ENCODE measurements at regions not wholly inside any gene's neighbourhood (a gene's known extent, or its start where the extent isn't known, plus 50 kb on each side); places are given as distances from the start of the nearest gene placed in this dataset.
"Not testable (repeated sequence)": the region's sequence is repeated elsewhere in the genome, so short reads cannot be mapped to it uniquely, and the experiment has no call there.

DNA sequence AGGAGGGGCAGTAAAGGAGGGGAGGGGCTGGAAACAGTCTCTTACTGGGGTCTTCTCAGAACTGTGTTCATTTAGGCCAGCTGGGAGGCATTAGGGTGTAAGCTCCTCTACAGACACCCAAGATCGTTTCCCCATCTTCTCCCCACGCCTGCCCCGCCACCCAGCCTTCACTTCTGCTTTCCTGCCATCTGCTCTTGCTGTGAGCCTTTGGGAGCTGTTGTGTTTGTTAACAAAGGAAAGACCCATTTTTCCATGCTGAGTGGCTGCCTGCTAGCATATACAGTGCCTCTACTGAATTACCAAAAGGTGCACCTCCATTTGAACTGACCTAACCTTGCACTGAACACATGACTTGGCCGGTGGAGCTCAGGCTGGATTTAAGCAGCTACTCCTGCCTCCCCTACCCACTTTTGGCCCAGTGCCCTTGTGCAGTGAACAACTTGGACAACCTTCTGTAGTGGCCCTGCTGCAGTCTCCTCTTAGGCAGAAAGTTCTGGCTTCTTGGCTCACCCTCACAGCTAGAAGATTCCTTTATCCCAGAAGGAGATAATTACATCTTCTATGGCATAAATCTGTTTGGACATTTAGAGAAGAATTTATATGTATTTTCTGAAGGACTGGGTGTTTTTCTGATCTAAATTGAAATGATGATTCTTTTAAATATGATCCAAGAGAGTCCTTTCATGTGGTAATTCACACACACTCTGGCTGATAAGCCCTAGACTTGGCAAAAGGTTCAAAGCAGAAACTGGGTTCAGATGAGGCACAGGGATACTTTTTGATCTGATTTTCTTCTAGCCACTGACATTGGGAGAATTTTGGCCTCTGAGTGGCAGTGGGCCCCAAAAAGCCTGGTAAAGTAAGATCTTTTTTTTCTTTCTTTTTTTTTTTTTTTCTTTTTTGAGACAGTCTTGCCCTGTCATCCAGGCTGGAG, 81.9 kb upstream of the HNF1B start:
- H3K27me3 Mint-ChIP-seq, result peaks cover 21% of the 10 kb centered on the region
- no peak overlapping the region for H3K27ac Mint-ChIP-seq (ENCODE audit: low read depth)
- no peaks in the 10 kb centered on the region for H3K9me3 Mint-ChIP-seq
- H3K36me3 Mint-ChIP-seq (ENCODE audit: insufficient read depth), result no peaks in the 10 kb centered on the region
- H3K4me3 Mint-ChIP-seq, result no peak overlapping the region
- DNase-seq (ENCODE audit: low spot score in 2 of 2) (no peak), ATAC-seq (replicated peaks; ENCODE audit: extremely low read depth, poor library complexity, severe bottlenecking) (no peak)
- H3K4me1 Mint-ChIP-seq, result no peaks in the 10 kb centered on the region

DNA sequence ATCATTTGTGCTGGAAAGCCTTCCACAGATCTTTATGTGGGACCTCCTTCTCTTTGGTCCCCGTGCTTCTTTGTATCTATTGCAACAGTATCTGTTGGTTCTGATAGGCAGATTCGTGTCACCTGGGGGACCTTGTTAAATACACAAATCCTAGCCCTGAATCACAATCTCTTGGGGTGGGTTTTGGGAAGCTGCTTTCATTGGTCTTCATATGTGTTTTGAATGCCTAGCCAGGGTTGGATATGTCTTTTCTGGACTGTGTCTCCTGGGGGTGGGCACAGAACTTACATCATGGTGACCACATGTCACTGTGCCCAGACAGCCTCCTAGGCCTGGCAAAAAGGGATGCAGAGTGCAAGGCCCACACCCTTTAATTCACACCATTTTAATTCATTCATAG, 81.0 kb upstream of the HNF1B start:
- no peaks in the 10 kb centered on the region for H3K4me1 Mint-ChIP-seq
- H3K9me3 Mint-ChIP-seq, result no peaks in the 10 kb centered on the region
- H3K27ac Mint-ChIP-seq (ENCODE audit: low read depth), result no peak overlapping the region
- ATAC-seq (replicated peaks; ENCODE audit: extremely low read depth, poor library complexity, severe bottlenecking), result no peak
- H3K36me3 Mint-ChIP-seq (ENCODE audit: insufficient read depth), result no peaks in the 10 kb centered on the region
- peaks cover 12% of the 10 kb centered on the region for H3K27me3 Mint-ChIP-seq
- no peak for DNase-seq (ENCODE audit: low spot score in 2 of 2)
- no peak overlapping the region for H3K4me3 Mint-ChIP-seq

DNA sequence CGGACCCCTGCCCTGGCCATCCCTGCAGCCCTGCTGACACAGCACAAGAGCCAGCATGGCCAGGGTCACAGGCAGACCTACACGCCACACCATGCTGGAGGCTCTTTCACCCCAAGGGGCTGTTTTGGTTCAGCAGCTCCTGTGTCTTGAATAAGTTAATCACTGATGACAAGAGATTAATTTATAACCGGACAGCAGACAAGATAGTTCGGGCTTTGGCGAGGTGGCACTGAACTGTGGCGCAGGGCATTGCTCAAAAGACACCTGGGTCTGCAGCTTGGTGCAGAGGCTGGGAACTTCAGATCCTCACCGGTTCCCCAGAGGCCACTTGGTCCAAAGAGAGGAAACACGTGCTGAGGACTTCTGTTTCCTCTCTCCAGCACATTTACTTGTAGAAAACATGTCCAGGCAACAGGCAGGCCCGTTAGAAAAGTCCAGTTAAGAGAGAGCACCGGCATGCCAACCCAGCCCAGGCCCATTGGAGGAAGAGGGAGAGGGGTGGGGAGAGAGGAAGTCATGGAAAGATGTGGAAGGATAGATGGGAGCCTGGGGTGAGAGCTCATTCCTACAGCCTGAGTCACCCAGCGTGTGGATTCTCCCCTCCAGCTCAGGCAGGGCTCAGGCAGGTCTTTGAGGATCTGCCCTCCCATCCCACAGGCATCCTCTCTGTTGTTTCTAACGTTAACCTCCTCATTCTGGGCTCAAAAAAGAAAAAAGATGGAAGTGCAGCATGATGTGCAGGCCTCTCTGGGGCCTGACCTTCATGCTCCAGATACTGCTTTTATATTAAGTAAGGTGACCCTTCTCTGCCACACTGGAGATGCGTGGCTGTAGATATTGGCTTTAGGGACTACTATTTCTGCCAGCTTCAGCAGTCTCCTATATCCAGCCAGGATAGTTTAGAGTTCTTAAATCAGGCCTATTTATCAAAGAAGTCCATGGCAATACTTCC, 80.0 kb upstream of the HNF1B start:
- Mint-ChIP-seq H3K36me3 (ENCODE audit: insufficient read depth) (no peaks in the 10 kb centered on the region), H3K4me3 (no peak overlapping the region), H3K27me3 (peaks cover 9% of the 10 kb centered on the region), H3K9me3 (no peaks in the 10 kb centered on the region), H3K4me1 (no peaks in the 10 kb centered on the region), H3K27ac (ENCODE audit: low read depth) (no peak overlapping the region)
- ATAC-seq (replicated peaks; ENCODE audit: extremely low read depth, poor library complexity, severe bottlenecking) (no peak), DNase-seq (ENCODE audit: low spot score in 2 of 2) (no peak)

DNA sequence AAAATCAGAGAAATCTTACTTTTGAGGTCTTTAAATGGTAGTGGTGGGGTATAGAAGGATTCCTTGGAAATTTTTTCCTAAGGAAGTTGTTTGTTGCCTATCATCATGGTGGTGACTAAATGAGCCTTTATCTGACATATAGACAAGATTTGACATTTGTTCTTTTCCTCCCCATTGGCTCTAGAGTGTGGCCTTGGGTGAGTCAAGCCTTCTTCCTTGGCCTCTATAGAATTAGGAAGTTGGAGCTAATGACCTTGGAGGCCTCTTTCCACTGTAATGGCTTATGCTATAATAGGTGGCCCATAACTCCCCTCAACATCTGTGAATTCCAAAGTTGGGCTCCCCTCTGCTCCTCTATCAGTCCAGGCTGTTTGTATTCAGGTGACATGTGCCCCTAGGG, 79.1 kb upstream of the HNF1B start:
- H3K36me3 Mint-ChIP-seq (ENCODE audit: insufficient read depth), result no peaks in the 10 kb centered on the region
- ATAC-seq (replicated peaks; ENCODE audit: extremely low read depth, poor library complexity, severe bottlenecking), result no peak
- no peaks in the 10 kb centered on the region for H3K9me3 Mint-ChIP-seq
- peaks cover 17% of the 10 kb centered on the region for H3K27me3 Mint-ChIP-seq
- no peak overlapping the region for H3K4me3 Mint-ChIP-seq
- no peak for DNase-seq (ENCODE audit: low spot score in 2 of 2)
- no peaks in the 10 kb centered on the region for H3K4me1 Mint-ChIP-seq
- no peak overlapping the region for H3K27ac Mint-ChIP-seq (ENCODE audit: low read depth)

DNA sequence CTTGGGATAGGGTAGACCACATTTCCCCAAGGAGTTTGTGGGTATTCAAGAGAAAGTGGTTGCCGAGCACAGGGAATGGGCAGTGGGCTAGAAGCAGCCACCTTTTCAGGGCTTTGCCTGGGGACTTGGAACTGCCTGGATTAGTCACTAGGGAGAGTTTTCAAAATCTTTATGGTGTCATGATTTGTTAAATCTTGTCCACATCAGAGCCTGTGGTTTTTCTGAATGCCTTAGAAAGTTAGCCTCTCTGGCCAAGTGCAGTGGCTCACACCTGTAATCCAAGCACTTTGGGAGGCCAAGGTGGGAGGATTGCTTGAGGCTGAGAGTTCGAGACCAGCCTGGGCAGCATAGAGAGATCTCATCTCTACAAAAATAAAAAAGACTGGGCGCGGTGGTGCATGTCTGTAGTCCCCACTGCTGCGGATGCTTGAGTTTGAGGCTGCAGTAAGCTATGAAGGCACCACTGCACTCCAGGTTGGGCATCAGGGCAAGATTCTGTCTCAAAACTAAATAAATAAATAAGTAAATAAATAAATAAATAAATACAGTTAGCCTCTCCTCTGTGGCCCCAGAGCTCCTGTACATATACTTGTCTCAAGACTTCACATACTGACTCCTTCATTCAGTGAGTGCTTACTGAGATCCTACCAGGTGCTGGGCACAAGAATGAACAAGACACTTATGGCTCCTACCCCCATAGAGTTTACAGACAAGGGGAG, 76.3 kb upstream of the HNF1B start:
- Mint-ChIP-seq H3K4me1 (no peaks in the 10 kb centered on the region), H3K4me3 (no peak overlapping the region), H3K36me3 (ENCODE audit: insufficient read depth) (no peaks in the 10 kb centered on the region), H3K27me3 (peaks cover 13% of the 10 kb centered on the region), H3K9me3 (no peaks in the 10 kb centered on the region), H3K27ac (ENCODE audit: low read depth) (no peak overlapping the region)
- DNase-seq (ENCODE audit: low spot score in 2 of 2) (no peak), ATAC-seq (replicated peaks; ENCODE audit: extremely low read depth, poor library complexity, severe bottlenecking) (no peak)

DNA sequence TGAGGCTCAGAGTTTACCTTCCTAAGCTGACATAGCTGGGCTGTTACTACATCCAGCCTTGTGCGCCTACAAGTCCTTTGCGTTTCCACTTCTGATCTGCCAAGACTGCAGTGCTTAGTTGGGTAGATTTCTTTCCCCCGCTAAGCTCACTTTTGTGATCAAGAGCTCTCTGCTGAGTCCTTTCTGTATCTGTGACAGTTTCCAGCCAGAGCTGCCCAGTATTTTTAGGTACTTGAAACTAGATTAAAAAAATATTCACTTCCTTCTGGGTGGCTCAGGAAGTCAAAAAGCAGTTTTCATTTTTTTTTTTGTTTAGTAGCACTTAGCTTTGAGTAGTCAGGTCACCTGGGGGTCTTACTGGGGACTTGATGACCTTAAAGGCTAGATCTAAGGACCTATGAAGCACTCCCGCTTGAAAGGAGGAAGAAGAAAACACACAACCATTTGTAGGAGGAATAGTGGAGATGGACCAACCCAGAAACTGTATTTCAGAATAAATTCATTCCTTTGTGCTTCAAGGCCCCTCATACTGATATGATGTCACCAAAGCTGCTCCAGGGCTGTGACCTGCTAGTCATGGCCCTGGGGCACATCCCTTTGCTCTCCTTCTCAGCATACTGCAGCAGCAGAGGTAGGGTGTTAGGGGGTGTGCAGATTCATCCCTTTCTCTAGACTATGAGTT, 75.6 kb upstream of the HNF1B start:
- Mint-ChIP-seq H3K9me3 (no peaks in the 10 kb centered on the region), H3K4me3 (no peak overlapping the region)

DNA sequence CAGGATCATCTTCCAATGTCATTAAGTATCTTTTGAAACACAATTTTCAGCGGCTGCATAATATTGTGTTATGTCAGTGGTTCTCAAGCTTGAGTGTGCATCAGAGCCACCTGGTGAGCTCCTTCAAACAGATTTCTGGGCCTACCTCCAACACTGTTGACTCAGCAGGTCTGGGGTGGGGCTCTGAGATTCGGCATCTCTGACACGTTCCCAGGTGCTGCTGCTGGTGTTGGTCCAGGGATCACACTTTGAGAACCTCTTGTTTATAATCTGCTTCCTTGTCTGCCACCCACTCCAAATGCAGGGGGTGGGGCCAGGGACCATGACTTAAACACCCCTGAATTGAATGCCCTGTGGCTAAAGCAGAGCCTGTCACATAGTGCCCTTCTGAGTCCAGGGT, 73.8 kb upstream of the HNF1B start:
- Mint-ChIP-seq H3K9me3 (no peaks in the 10 kb centered on the region), H3K4me3 (no peak overlapping the region), H3K4me1 (no peaks in the 10 kb centered on the region), H3K27me3 (peaks cover 30% of the 10 kb centered on the region), H3K36me3 (ENCODE audit: insufficient read depth) (no peaks in the 10 kb centered on the region), H3K27ac (ENCODE audit: low read depth) (no peak overlapping the region)
- ATAC-seq (replicated peaks; ENCODE audit: extremely low read depth, poor library complexity, severe bottlenecking), result no peak
- DNase-seq (ENCODE audit: low spot score in 2 of 2), result no peak

More for the DNA sequence above, 75.6 kb upstream of the HNF1B start:
- no peak for DNase-seq (ENCODE audit: low spot score in 2 of 2)
- no peak overlapping the region for H3K27ac Mint-ChIP-seq (ENCODE audit: low read depth)
- no peaks in the 10 kb centered on the region for H3K36me3 Mint-ChIP-seq (ENCODE audit: insufficient read depth)
- H3K4me1 Mint-ChIP-seq, result no peaks in the 10 kb centered on the region
- H3K27me3 Mint-ChIP-seq, result peaks cover 20% of the 10 kb centered on the region
- no peak for ATAC-seq (replicated peaks; ENCODE audit: extremely low read depth, poor library complexity, severe bottlenecking)

DNA sequence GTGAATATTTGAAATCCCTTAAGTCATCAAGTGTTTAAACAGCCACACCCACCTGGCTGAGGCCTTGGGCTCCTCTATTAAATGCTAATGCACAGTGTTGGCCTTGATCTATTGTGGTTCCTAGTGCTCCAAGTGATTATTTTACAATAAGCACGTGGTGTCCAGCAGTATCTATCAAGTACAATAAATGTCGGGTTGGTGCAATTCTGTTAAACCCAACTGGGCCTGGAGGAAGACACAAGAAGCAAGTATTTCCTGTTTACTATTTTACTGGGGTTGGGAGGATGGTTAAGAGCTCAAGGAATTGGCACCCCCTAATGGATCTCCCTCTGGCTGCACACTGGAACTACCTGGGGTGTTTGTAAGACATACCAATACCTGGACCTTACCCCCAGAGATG, 72.1 kb upstream of the HNF1B start:
- Mint-ChIP-seq H3K4me1 (no peaks in the 10 kb centered on the region), H3K4me3 (no peak overlapping the region), H3K36me3 (ENCODE audit: insufficient read depth) (no peaks in the 10 kb centered on the region), H3K27me3 (peaks cover 48% of the 10 kb centered on the region), H3K27ac (ENCODE audit: low read depth) (no peak overlapping the region), H3K9me3 (no peaks in the 10 kb centered on the region)
- DNase-seq (ENCODE audit: low spot score in 2 of 2), result no peak
- no peak for ATAC-seq (replicated peaks; ENCODE audit: extremely low read depth, poor library complexity, severe bottlenecking)

DNA sequence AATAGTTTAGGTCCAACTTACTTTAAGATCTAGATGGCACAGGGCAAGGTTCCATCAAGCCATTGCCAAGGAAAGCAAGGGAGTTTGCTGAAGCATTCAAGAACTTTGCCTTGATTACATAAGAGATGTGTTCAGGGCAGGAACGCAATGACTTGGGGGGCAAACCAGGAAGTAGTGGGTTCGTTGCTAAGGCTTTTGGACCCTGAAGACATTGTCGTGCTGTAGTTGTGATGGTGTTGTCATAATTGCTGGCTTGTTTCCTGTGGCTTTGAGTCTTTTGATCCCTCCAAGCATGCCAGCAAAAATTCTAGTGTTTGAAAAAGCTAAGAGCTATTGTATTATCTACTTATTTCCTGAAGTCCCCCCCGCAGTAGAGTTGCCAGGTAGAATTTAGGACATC, 70.7 kb upstream of the HNF1B start:
- DNase-seq (ENCODE audit: low spot score in 2 of 2), result no peak
- Mint-ChIP-seq H3K36me3 (ENCODE audit: insufficient read depth) (no peaks in the 10 kb centered on the region), H3K27me3 (peaks cover 61% of the 10 kb centered on the region), H3K27ac (ENCODE audit: low read depth) (no peak overlapping the region), H3K9me3 (no peaks in the 10 kb centered on the region), H3K4me1 (no peaks in the 10 kb centered on the region), H3K4me3 (no peak overlapping the region)
- no peak for ATAC-seq (replicated peaks; ENCODE audit: extremely low read depth, poor library complexity, severe bottlenecking)

DNA sequence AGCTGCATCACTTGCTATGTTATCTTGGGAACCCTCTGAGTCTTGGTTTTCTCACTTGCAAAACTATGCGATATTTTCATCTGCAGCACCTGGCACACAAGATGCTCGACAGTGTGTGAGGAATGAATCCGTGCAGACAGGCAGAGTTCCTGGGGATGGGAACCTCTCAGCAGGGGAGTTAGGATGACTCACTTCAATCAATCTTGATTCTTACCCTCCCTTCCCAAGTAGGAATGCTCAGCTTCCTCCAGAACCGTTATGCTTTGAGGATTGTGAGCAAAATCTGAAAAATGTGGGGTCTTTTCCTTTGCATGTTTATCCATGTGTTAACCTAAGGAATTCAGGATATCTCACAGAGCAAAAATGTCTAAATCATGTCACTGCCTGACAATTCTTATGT, 68.9 kb upstream of the HNF1B start:
- Mint-ChIP-seq H3K9me3 (no peaks in the 10 kb centered on the region), H3K27me3 (peaks cover 50% of the 10 kb centered on the region), H3K27ac (ENCODE audit: low read depth) (no peak overlapping the region), H3K4me1 (no peaks in the 10 kb centered on the region), H3K36me3 (ENCODE audit: insufficient read depth) (no peaks in the 10 kb centered on the region), H3K4me3 (no peak overlapping the region)
- no peak for DNase-seq (ENCODE audit: low spot score in 2 of 2)
- ATAC-seq (replicated peaks; ENCODE audit: extremely low read depth, poor library complexity, severe bottlenecking), result no peak

DNA sequence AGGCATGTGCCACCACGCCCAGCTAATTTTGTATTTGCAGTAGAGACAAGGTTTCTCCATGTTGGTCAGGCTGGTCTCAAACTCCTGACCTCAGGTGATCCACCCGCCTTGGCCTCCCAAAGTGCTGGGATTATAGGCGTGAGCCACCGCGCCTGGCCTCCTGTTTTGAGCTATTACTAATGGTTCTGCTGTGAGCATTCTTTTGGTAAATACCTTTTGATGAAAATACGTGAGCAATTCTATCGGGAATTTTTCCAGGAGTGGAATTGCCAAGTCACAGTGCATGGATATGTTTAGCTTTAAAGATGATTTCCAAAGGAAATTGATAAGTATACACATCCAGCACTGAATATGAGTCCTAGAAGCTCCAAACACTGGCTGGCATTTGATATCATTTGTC, 64.0 kb upstream of the HNF1B start:
- not testable (repeated sequence) for H3K4me3 Mint-ChIP-seq; ATAC-seq (replicated peaks; ENCODE audit: extremely low read depth, poor library complexity, severe bottlenecking); H3K9me3 Mint-ChIP-seq; DNase-seq (ENCODE audit: low spot score in 2 of 2); H3K36me3 Mint-ChIP-seq (ENCODE audit: insufficient read depth); H3K4me1 Mint-ChIP-seq; H3K27ac Mint-ChIP-seq (ENCODE audit: low read depth)
- peaks cover 32% of the 10 kb centered on the region for H3K27me3 Mint-ChIP-seq

Data from central memory CD8-positive, alpha-beta T cell (primary cell).